ENCODE measurements at regions not wholly inside any gene's neighbourhood (a gene's known extent, or its start where the extent isn't known, plus 50 kb on each side); places are given as distances from the start of the nearest gene placed in this dataset.

DNA sequence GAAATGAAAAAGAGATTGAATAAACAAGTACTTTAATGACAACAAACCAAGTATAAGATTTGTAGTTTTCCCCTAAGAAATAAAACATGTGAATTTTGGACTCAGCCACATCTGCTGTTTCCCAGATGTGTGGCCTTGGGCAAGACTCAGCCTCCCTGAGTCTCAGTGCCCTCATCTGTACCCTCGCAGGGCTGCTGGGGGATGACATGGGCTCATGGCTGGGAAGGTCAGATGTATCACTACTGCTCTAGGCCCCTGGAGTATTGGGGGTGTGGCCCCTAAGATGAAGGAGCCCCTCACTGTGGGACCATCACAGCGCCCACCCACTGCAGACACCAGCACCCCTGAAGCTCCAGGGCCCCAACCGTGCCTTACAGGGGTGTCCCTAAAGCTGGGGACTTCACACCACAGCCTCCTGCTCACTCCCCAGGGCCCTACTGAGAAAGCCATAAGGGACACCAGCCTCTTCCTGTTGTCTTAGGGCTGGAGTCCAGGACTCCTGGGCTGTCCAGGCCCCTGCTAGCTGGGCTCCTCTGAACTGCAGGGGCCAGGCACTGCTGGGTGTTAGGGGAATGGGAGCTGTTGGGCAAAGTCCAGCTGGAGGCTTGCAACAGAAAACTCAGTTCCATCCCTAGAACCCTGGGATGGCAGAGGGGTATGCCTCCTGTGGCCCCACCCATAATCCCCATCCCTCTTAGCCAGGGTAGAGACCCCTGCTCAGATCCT is 104.0 kb upstream of the WNT4 start:
- no peak for ATAC-seq

DNA sequence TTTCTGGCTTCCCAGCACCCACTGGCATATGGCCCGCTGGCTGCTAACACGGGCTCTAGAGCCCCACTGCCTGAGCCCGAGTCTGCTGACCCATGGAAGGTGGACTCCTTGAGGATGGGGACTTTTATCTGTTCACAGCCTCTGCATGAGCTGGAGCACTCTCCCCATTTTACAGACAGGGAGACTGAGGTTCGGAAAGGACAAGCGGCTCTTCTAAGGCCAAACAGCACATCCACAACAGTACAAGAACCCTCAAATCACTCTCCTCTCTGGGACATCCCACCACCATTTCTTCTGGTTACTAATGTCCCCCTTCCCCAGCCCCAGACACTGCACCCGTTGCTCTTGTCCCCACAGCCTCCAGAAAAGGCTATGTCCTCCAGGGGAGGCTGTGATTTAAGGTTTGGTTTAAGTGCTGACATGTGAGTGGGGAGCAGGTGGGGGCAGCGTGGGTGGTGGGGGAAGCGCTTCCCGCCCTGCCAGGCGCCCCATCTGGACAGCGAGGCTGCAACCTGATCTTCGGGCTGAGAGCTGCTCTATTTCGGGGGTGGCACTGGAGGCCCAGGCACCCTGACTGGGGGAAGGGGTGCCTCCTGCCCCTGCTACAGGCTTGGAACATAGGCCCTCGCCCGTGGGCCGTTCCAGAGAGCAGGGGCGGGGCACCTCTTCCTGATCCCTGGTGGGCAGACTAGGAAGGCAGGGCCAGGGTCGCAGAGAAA is 104.8 kb upstream of the WNT4 start:
- ATAC-seq = no peak

DNA sequence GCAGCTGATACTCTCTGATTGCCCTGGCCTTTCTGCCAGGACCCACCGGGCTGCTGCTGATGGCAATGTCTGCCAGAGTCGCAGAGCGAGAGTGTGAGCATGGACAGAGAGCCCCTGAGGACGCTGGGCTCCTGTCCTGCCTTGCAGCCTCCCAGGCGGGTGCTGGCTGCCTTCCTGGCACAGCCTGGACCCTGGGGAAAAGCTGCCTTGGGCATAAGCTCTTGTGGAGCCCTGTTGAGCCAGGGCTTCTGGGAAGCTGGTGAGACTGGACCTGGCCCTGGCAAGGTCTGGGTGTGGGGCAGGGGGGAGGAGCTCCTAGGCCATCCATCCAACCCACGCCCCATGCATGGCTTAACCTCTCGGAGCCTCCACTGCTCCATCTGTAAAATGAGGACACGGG is 105.8 kb upstream of the WNT4 start:
- ATAC-seq = no peak

DNA sequence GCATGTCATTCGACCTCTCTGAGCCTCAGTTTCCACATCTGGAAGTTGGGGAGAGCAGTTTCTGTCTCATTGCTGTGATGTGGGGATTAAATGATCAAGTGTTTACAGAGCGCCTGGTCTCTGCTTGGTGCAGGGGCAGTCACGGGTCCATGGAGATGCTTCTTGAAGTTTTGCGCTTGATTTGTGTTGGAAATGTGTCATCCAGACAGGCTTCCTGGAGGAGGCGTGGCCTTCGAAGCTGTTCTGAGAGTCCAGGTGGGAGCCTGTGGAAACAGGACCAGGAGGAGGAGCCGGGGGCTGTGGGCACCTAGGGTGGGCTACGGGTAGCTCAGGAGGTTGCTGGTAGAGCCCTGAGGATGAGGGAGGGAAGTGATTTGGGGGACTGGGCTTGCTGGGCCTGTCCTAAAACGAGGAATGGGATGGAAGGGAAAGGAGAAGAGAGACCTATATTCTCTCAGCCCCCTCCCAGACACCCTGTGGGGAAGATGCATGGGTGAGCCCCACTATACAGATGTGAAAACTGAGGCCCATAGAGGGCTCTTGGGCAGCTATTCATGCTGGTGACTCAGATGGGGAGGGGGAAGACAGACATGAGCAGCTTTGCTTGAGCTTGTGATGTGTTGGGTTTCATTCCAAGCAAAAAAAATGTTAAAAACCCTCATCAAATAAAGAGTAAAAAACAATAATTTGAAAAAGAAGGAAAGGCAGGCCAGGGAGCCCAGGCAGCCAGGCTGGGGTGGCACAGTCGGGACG is 107.2 kb upstream of the WNT4 start:
- ATAC-seq = no peak

DNA sequence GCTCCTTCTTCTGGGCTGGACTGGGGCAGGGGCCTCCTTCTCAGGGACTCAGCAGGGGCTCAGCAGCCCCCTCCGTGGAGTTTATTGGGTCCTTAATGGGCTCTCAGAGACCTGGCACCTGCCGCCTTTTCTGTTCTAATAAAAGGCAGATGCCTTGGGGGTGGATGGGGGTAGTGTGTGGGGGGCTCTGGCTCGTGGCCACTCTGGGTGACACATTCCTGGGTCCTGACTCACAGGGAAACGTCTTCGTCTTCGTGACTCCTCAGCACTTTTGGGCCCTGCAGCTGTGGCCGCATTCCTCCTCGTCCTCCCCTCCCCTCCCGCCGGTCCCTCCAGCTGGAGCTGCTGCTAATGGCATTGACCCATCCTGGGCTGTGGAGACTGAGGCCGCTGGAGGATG is 107.8 kb upstream of the WNT4 start:
- ATAC-seq = no peak

DNA sequence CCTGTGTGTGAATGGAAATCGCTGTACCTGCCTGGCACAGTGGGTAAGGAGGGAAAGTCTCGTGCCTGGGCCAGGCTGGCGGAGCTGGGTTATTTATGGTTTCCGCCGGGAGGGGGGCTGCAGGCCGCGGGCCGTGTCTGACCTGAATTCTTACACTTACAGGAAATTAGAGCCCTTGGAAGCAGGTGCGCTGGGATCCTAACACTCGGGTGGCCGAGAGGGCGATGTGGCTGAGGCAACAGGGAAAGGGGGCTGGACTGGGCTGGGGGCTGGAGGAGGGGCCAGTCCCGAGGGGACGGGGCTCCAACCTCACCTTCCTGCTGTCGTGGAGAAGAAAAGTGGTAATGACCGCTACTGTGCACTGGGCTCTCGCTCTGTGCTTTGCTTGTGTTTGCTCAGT is 109.4 kb upstream of the WNT4 start:
- ATAC-seq = no peak

DNA sequence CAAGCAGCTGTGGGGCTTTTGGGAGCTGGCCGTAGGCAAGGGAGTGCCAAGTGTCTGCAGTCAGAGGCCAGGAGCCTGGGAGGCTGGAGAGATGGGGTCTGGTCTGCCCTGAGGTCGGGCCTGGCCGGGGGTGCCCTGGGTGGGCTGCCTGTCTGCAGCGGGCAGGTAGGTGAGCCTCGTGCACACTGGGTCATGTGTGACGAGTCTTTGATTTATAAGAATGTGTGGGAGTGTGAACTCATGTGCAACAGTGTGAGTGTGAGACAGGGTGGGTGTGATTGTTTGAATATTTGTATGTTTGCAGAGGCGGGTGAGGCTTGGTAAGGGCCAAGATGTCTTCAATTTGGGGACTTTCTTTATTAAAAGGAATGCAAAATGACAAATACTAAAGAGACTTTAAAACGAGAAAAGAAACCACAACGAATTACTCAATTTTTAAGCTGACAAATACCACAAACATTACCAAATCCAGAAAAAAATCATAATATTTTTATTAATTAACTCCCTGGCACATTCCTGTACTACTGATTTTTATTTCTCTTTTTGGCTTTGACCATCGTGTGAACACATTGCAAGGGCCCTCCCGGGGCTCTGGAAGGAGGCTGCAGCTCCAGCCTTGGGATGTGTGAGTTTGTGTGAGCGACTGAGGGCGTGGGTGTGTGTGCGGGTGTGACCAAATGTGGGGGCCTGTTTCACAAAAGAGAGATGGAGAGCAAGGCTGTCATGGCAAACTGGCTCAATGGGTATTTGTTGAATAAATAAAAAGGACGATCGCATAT is 110.3 kb upstream of the WNT4 start:
- no peak for ATAC-seq

DNA sequence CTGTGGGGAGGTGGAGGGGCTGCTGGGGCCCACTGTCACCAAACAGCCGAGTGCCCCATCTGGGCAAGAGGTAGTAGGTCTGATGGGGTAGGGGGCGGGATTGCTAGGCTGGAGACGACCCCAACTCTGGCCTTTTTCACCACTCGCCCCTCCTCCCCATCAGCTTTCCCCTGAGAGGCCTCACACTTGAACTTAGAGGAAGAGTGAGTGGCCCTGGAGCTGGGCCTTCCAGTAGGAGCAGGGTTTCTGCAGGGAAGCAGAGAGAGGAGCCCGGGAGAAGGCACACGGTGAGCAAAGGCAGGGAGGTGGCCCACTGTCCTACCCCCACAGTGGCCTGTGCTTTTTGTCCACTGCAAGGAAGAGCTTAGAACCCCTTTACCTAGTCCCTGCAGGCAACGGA is 111.9 kb upstream of the WNT4 start:
- ATAC-seq = no peak

DNA sequence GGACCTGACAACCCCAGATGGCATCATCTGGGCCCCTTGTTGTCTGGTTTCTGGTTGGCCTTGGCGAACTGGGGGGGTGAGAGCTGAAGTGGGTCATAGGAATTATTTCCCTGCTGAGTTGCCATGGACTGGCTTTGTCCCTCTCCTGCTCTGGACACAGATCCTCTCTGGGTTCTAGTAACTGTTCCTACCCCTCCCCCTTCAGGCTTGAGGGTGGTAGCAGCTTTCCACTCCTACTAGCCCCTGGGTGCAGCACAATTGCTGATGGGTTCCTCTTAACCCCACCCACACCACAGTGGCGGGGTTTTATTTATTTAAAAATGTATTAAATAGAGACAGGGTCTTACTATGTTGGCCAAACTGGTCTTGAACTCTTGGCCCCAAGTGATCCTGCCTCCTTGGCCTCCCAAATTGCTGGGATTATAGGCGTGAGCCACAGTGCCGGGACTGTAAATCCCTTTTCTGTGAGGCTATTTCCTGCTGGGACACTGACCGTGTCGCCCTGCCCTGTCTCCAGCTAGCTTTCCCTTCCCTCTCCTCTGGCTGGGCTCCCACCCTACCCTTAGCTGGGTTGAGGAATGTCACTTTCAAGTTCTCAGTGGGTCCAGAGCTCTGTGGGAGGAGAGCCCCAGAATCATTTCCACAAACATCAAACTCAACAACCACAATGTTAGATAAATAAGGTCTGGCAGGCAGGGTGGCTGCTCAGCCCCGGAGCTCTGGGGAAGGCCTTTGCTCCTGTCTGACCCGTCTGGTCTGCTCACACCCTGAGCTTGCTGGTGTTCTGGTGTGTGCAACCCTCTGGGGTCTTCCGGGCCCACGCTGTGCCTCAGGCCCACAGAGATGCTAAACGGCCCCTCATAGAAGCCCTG is 112.7 kb upstream of the WNT4 start:
- no peak for ATAC-seq

DNA sequence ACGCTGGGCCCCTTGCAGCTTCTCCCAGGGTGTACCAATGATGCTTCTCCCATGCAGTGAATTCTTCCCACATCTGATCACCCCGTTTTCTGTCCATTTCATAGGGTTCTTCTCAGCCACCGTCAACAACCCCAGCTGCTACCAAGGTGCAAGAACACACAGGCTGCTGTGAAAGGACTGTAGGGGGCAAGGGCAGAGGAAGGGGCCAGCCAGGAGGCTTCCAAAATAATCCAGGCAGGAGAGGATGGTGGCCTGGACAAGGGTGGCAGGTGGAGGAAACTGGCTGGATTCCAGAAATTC is 113.3 kb upstream of the WNT4 start:
- ATAC-seq = no peak

DNA sequence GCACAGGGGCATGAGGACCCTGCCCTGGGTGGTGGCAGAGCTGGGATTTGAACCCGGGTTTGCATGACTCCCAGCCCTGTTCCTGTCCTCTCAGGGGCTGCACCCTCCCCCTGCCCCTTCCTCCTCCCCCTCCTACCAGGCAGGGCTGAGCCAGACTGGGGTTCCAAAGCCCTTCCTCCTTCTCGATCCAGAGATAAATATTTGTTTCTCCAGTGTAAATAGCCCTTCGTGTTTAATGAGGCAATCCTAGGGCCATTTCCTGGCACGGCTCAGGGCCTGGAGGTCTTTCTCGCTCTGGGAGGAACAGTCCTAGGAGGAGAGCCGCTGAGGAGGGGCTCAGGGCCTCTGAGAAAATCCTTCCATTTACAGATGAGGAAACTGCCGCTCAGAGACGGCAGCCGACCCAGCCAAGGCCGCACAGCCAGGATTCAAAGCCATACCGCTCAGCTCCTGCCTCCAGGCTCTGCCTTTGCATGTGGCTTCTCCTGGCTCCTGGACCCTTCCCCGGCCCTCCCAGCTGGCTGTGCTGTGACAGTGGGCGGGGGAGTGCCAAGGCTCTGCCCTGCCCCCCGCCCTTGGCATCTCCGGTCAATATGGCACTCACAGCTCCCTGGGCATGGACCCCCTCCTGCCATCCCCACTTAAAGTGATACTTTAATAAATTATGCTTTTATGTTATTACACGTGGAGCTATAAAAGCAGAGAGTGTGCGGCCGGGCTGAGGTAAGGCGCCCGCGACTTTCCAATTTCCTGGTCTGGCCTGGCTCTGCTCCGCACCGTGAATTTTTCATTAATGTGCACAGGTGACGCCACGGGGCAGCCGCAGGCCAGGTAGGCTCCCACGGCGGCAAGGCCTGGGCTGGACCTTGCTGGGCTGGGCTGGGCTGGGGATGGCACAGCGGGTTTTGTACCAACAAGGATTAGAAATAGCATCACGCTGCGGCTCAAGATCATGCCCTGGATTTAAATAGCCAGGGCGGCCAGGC is 114.7 kb upstream of the WNT4 start:
- ATAC-seq = no peak

DNA sequence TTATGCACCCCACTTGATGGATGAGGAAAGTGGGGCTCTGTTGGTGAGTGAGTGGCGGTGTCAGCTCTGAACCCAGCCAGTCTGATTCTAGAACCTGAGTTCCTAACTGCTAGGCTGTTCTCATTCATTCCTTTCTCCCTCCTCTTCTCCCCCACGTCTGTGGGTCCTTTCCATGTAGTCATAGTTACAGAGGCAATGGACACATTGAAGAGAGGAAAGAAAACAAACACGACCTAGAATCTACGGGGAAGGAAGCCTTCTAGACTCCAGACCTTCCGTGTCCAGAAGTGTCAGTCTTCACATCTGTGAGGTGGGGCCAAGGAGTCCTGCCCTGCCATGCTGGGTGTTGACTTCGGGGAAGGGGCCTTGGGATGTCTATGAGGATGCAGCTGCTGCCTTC is 115.8 kb upstream of the WNT4 start:
- ATAC-seq = no peak

DNA sequence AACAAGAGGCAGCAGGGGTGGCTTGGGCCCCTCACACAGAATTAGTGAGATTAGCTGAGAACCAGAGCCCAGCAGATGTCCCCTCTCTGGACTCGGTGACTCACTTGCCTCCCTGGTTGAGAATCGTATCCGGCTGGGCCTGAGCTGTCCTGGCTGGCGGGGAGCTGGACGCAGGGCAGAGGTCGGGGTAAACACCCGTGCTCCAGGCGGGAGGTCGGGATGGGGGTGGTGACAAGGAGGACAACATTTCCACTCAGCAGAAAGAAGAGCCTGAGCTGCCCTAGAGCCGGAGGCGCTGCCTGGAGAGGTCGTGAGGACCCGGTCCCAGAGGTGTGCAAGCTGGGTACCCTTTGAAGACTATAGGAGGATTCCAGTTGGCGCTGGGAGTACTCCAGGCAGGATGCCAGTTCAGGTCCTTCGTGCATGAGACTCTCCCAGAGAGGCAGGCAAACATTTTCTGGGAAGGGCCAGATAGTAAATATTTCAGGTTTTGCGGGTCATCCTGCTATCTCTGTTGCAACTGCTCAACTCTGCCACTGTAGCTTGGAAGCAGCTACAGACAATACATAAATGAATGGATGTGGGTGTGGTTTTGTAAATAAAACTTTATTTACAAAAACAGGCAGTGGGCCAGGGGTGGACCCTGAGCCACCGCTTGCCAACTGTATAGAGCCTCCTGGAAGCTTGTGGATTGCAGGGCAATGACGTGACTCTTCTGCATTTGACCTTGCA is 116.8 kb upstream of the WNT4 start:
- ATAC-seq = no peak

DNA sequence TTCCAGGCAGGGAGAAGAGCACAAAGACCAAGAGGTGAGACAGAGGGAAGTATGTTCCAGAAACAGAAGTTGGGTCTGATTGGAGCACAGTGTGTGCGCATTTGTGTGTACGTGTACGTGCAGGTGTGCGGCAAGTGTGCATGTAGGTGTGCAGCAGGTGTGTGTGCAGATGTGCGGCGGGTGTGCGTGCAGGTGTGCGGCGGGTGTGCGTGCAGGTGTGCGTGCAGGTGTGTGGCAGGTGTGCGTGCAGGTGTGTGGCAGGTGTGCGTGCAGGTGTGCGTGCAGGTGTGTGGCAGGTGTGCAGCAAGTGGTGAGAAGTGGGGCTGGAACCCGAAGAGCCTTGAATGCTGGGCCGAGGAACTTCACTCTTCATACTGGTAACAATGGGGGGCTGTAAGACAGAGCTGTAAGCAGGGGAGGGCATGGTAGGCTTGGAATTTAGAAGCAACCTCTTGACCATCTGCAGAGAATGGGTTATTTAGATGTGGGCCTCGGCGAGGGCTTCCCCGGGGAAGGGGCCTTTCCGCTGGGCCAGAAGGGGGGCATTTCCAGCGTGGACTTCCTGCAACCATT is 118.0 kb upstream of the WNT4 start:
- no peak for ATAC-seq

DNA sequence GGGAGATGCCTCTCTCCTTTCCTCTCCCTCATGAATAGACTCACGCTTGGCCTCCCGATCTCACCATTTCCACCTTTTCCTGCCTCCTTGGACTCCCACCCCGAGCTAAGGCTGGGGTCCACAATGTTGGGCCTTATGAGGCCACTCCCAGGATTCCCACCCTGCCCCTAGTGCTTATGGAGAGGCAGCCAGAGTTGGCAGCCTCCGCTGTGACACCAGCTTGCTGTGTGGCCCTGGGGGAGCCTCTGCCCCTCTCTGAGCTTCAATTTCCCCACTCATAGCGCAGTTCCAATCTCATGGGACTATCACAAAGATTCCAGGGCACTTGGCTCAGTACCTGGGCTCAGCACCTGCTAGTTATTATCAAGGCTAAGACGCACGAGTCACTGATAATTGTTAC is 118.7 kb upstream of the WNT4 start:
- ATAC-seq = no peak

DNA sequence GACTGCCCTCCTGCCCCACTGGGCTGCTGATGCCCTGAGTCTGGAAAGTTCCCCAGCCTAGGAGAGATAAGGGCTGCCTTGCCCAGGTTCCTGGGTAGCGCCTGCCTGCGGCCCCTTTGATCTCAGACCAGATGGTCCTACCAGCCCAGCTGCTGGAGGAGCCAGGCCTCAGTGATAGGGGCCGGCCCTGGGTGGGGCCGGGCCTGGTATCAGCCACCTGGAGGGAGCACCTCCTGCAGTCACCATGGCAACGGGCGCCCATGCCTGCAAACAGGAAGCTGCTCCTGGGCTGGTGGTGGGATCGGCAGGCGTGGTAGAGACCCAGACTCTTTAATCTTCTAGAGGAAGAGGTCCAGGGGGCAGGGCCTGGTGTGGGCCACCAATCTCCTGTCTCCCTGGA is 119.7 kb upstream of the WNT4 start:
- ATAC-seq = no peak

DNA sequence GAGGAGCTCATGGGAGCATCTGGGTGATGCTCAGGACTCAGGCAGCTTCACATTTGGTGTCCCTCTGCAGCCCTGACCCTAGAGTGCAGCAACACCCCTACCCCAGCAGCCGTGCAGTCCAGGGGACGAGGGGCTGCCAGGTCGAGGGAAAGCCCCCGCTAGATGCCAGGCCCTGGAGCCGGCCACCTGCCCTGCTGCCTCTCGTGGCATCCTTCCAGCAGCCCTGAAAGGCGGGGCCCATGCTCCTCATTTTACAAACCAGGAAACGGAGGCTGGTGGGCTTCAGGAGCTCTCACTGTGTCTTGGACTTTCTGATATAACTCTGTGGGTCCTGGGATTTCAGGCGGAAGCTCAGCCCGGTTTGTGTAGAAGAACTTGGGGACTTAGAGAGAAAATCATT is 120.5 kb upstream of the WNT4 start:
- ATAC-seq = no peak

DNA sequence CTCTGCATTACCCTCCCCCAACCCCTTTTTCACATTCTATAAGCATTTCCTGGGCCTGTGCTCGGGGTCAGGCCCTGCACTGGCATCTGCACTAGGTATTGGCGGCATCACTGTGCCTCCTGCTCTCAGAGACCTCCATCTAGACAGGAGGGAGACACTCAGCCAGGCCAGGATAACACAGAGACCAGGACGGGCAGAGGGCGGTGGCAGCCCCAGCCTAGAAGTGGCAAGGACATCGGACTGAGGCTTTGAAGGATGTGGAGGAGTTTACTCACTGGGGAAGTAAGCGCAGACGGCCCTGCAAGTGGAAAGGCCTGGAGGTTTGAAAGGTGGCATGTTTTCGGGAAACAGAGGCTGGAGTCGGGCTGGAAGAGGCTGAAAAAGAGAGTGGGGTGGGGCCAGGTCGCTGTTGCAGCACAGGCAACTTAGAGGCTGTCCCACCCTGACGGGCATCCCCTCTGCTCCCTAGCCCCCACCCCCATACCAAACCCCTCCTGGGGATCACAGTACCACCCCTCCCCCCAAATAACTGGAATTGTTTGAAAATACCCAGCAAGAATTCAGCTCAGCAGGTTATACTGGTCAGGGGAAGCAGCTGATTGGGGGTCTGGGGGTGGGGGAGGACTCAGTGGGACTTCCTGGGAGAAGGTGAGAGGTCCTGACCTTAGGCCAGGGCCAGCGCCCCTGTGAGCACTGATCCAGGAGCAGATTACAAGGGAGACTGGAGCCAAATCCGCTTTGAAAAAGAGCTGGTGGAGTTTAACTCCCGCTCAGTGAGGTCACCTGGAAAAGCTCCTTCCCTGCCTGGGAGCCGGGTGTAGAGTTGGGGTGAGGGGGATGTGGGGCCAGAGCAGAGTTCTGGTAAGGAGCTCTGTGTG is 121.8 kb upstream of the WNT4 start:
- ATAC-seq = no peak

DNA sequence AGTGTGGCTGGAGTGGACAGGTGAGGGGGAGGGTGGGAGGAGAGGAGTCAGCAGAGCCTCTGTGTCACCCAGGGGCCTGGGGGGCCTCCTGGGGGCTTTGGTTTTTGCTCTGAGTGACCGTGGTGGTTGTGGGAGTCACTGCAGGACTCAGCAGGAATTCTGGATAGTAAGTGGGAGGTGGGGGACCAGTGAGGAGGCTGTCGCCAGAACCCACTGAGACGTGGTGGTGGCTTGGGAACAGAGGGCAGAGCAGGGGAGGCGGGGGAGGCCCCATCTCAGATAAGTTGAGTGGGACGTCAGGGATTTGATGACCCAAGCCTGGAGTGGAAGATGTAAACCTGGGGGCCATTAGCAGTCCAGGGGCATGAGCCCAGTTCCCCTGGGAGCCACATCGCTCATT is 123.2 kb upstream of the WNT4 start:
- ATAC-seq = no peak

Data from esophagus mucosa (tissue), 1 donor.